HFF-Myc (cell line): ENCODE measurements at regions not wholly inside any gene's neighbourhood (a gene's known extent, or its start where the extent isn't known, plus 50 kb on each side); places are given as distances from the start of the nearest gene placed in this dataset.

Source experiments
- DNase-seq: peaks from one replicate; pipeline ENCODE4 v3.0.0-alpha.2; 2011; ENCODE audit warnings: low read depth; ENCODE audit errors: extremely low read depth
- H3K4me3 ChIP-seq: replicated peaks from 2 replicates; pipeline ENCODE4 v1.5.1; 2011; ENCODE audit warnings: low read depth, mild to moderate bottlenecking, control low read depth, low read length
- TF ChIP-seq, protein P1 (sequence below): IDR thresholded peaks from 2 replicates; pipeline ENCODE4 v1.5.1; 2012; ENCODE audit warnings: mild to moderate bottlenecking, low read depth, low read length, control low read depth; ENCODE audit errors: missing control alignments

DNA sequence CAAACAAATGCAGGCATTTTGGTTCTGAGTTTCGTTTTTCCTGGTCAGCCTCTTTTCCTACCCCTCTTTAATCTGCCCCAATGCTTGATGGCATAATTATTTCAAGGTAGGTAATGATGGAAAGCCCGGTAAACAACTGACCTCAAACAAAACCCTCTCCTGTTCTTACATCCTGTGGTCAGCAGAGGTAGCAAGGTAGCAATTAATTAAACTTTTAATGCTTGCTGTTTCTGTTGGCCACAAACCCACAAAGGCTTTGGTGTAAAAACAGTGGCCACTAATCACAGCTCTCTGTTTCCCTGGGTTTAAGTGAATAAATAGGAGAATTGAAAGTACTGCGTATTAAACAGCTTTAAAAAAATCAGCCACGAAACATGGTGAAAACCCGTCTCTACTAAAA lies 261.5 kb upstream of the SOX4 start:
- DNase-seq, result no peak
- H3K4me3 ChIP-seq, result no peak overlapping the region
- TF ChIP-seq, protein P1, sequence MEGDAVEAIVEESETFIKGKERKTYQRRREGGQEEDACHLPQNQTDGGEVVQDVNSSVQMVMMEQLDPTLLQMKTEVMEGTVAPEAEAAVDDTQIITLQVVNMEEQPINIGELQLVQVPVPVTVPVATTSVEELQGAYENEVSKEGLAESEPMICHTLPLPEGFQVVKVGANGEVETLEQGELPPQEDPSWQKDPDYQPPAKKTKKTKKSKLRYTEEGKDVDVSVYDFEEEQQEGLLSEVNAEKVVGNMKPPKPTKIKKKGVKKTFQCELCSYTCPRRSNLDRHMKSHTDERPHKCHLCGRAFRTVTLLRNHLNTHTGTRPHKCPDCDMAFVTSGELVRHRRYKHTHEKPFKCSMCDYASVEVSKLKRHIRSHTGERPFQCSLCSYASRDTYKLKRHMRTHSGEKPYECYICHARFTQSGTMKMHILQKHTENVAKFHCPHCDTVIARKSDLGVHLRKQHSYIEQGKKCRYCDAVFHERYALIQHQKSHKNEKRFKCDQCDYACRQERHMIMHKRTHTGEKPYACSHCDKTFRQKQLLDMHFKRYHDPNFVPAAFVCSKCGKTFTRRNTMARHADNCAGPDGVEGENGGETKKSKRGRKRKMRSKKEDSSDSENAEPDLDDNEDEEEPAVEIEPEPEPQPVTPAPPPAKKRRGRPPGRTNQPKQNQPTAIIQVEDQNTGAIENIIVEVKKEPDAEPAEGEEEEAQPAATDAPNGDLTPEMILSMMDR, result no peak

DNA sequence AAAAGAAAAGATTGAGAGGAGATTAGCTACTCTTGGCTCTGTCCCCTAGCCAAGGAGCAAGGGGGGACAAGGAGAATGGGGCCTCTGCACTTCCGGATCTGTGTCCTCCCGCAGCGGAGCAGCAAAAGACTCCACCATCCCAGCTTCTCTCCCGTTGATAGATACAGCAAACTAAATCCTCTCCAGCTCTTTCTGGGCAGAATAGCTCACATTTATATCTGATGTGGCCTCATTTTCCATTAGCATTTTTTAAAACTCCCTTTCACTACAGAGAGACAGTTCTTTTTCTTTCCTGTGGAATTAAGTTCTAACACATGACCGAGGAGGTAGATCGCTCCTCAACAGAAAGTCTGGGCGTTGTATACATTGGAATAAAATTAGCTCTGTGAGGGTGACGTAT lies 260.9 kb upstream of the SOX4 start:
- no peak overlapping the region for H3K4me3 ChIP-seq
- TF ChIP-seq, protein P1, result no peak
- DNase-seq, result no peak

- no peak for DNase-seq
- H3K4me3 ChIP-seq, result no peak overlapping the region
These were observed 259.8 kb upstream of the SOX4 start for GRCh38 chr6:21333715-21334114.

DNA sequence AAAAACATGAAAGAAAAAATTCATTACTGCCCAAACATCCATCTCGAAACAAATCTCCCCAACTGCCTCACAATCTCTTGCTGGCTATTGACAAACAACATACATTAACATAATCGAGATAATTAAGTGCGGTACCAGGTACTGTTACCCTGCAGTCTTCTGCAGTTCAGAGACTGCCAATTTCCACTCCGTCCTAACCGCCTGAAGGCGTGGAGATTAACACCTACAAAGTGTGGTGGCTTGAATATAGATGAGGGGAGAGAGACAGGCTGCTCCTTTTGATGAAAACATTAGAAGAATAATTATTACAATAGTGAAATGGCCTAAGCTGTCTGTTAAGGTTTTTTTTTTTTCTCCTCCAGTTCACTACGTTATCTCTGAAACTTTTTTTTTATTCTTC lies 258.9 kb upstream of the SOX4 start:
- no peak overlapping the region for H3K4me3 ChIP-seq
- TF ChIP-seq, protein P1, result no peak
- DNase-seq, result no peak

More at GRCh38 chr6:21333715-21334114, 259.8 kb upstream of the SOX4 start:
- TF ChIP-seq, protein P1, result no peak

DNA sequence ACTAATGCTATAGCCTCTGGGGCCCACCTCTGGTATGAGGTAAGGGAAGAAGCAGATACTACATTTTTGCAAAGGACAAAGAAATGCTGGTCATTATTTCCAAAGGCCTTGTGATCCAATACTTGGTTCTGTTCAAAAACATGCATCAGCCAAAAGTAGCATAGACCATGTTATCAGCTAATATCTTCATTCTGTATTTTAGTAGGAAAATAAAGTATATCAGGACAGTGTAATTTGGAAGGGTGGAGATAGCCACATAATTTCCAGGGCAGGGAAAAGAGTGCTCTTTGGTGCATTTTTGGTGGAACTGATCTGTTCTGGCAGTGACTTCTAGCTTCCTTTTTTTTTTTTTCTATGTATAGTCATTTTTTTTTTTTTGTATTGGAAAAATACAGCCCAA lies 258.0 kb upstream of the SOX4 start:
- TF ChIP-seq, protein P1, result no peak

DNA sequence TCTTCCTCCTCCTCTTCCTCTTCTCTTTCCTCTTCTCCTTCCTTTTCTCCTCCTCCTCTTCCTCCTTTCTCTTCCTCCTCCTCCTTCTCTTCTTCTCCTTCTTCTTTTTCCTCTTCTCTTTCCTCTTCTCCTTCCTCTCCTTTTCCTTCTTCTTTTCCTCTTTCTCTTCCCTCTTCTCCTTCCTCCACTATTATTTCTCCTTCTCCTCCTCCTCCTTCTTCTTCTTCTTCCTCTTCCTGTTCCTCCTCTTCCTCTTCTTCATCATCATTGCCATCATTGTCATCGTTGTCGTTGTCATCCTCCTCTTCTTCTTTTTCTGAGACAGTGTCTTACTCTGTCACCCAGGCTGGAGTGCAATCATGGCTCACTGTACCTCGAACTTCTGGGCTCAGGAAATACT lies 256.3 kb upstream of the SOX4 start:
- TF ChIP-seq, protein P1, result no peak
- DNase-seq, result no peak
- H3K4me3 ChIP-seq, result no peak overlapping the region

More for the DNA sequence above, 258.0 kb upstream of the SOX4 start:
- no peak overlapping the region for H3K4me3 ChIP-seq
- no peak for DNase-seq

DNA sequence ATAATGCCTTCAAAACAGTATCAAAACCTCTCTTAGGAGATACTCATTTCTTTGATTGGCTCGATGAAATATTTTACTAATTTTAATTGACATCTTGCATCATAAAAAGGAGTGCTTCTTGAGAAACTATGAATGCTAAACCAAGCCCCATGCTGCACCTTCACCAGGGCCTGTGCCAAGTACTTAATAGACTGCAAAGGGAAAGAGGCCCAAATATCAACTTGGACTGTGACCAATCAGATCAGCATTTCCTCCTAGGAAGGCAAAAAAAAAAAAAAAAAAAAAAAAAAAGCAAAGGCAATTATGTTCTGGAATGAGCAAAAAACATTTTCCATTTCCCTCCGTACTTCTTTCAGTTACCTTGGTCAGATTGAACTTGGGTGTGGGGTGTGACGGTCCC lies 253.0 kb upstream of the SOX4 start:
- no peak for DNase-seq
- TF ChIP-seq, protein P1, result no peak
- no peak overlapping the region for H3K4me3 ChIP-seq
